Common myeloid progenitor, CD34-positive (primary cell): ENCODE measurements at regions not wholly inside any gene's neighbourhood (a gene's known extent, or its start where the extent isn't known, plus 50 kb on each side); places are given as distances from the start of the nearest gene placed in this dataset.

Experiments
- CTCF ChIA-PET: fragments of 350-600 bp; sonication (Branson Sonifier 250); formaldehyde crosslinking; loops from one replicate; lab custom pipeline; 2021; ENCODE audit warnings: antibody characterized with exemption; lab: Charles Lee
- POLR2A ChIA-PET: fragments of 350-600 bp; sonication (Branson Sonifier 250); formaldehyde crosslinking; loops from one replicate; lab custom pipeline; 2021; ENCODE audit warnings: antibody characterized with exemption; lab: Charles Lee
- DNase-seq, 3 donors: peaks; one replicate each; pipeline versions ENCODE4 v3.0.0 to v3.0.0-alpha.2; 2013
- H3K27ac ChIP-seq, 2 experiments: 1 replicate in 1 of 2; 2 replicates in 1 of 2; pipeline ENCODE4 v1.7.0; 2013; ENCODE audit warnings: inconsistent platforms in 2 of 2, low read length in 2 of 2, mild to moderate bottlenecking in 2 of 2, low read depth in 1 of 2, moderate library complexity in 1 of 2; ENCODE audit not compliant: severe bottlenecking in 2 of 2, insufficient read depth in 1 of 2, poor library complexity in 1 of 2
- H3K27me3 ChIP-seq, 5 experiments: replicated peaks in 2 of 5; 1 replicate in 3 of 5; 2 replicates in 2 of 5; pipeline versions ENCODE4 v1.6.1 to v1.7.0; 2013; ENCODE audit warnings: low read length in 4 of 5, mild to moderate bottlenecking in 2 of 5, moderate library complexity in 2 of 5, inconsistent platforms in 1 of 5; ENCODE audit not compliant: insufficient read depth in 5 of 5, control insufficient read depth in 4 of 5
- H3K36me3 ChIP-seq, 4 experiments: 1 replicate in 2 of 4; 2 replicates in 2 of 4; pipeline versions ENCODE4 v1.6.1 to v1.7.0; 2013; ENCODE audit warnings: low read length in 3 of 4, control low read depth in 1 of 4, mild to moderate bottlenecking in 1 of 4; ENCODE audit not compliant: control insufficient read depth in 4 of 4, insufficient read depth in 4 of 4
- H3K4me1 ChIP-seq, 4 experiments: 1 replicate in 3 of 4; 2 replicates in 1 of 4; pipeline versions ENCODE4 v1.6.1 to v1.7.1; 2013; ENCODE audit warnings: low read length in 3 of 4, mild to moderate bottlenecking in 3 of 4, control low read depth in 1 of 4, inconsistent platforms in 1 of 4, moderate library complexity in 1 of 4; ENCODE audit not compliant: control insufficient read depth in 4 of 4, insufficient read depth in 4 of 4; ENCODE audit errors: control extremely low read depth in 1 of 4
- H3K4me3 ChIP-seq, 7 experiments: 1 replicate in 4 of 7; 2 replicates in 3 of 7; pipeline versions ENCODE4 v1.5.1 to v1.7.0; 2013; ENCODE audit warnings: mild to moderate bottlenecking in 7 of 7, low read length in 6 of 7, moderate library complexity in 6 of 7, inconsistent platforms in 2 of 7, low read depth in 2 of 7, control low read depth in 1 of 7; ENCODE audit not compliant: insufficient read depth in 4 of 7, control insufficient read depth in 1 of 7; ENCODE audit errors: extremely low read depth in 1 of 7
- H3K9me3 ChIP-seq, 5 experiments: 1 replicate in 4 of 5; 2 replicates in 1 of 5; pipeline versions ENCODE4 v1.6.1 to v1.7.1; 2013; ENCODE audit warnings: low read length in 4 of 5, mild to moderate bottlenecking in 2 of 5, inconsistent platforms in 1 of 5, low read depth in 1 of 5, moderate library complexity in 1 of 5; ENCODE audit not compliant: control insufficient read depth in 4 of 5, insufficient read depth in 2 of 5; ENCODE audit errors: control extremely low read depth in 1 of 5
- WGBS: methylation state at CpG from one replicate; pipeline ENCODE4 v1.1.5; 2013; ENCODE audit not compliant: insufficient coverage; 5-methylcytosine and 5-hydroxymethylcytosine counted together

- H3K27me3 ChIP-seq: no peaks in the 10 kb centered on the region
- no peak for DNase-seq
- no peaks in the 10 kb centered on the region for H3K4me1 ChIP-seq
- H3K36me3 ChIP-seq: no peaks in the 10 kb centered on the region
- H3K4me3 ChIP-seq: no peak overlapping the region
- H3K9me3 ChIP-seq: no peaks in the 10 kb centered on the region
- 93% methylated on average over 1 of the region's 2 CpGs for WGBS
- ChIA-PET CTCF (no interaction called here), POLR2A (no interaction called here)
- no peak overlapping the region for H3K27ac ChIP-seq
Observed at GRCh38 chr2:19300961-19301360, 57.5 kb downstream of the OSR1 start.

GRCh38 chr2:19299522-19299921, 58.9 kb downstream of the OSR1 start:
- no peak overlapping the region for H3K4me3 ChIP-seq
- DNase-seq: no peak
- CTCF ChIA-PET: no interaction called here
- no peaks in the 10 kb centered on the region for H3K4me1 ChIP-seq
- H3K27me3 ChIP-seq: no peaks in the 10 kb centered on the region
- no peaks in the 10 kb centered on the region for H3K36me3 ChIP-seq
- POLR2A ChIA-PET: no interaction called here
- H3K9me3 ChIP-seq: no peaks in the 10 kb centered on the region
- no peak overlapping the region for H3K27ac ChIP-seq

GRCh38 chr2:19299032-19299431, 59.4 kb downstream of the OSR1 start:
- WGBS: 57% methylated on average over 1 of the region's 7 CpGs

GRCh38 chr2:19297716-19298115, 60.7 kb downstream of the OSR1 start:
- Histone ChIP-seq H3K27ac (no peak overlapping the region), H3K27me3 (no peaks in the 10 kb centered on the region), H3K36me3 (no peaks in the 10 kb centered on the region), H3K4me3 (no peak overlapping the region), H3K9me3 (no peaks in the 10 kb centered on the region), H3K4me1 (no peaks in the 10 kb centered on the region)
- WGBS: 98% methylated on average over 5 of the region's 7 CpGs
- no peak for DNase-seq
- POLR2A ChIA-PET: no interaction called here
- CTCF ChIA-PET: no interaction called here

More at GRCh38 chr2:19299032-19299431, 59.4 kb downstream of the OSR1 start:
- CTCF ChIA-PET: no interaction called here
- DNase-seq: no peak
- POLR2A ChIA-PET: no interaction called here
- Histone ChIP-seq H3K27me3 (no peaks in the 10 kb centered on the region), H3K27ac (no peak overlapping the region), H3K9me3 (no peaks in the 10 kb centered on the region), H3K36me3 (no peaks in the 10 kb centered on the region), H3K4me1 (no peaks in the 10 kb centered on the region), H3K4me3 (no peak overlapping the region)

- ChIA-PET CTCF (no interaction called here), POLR2A (no interaction called here)
- 88% methylated on average over 1 of the region's 3 CpGs for WGBS
- no peaks in the 10 kb centered on the region for H3K4me1 ChIP-seq
- no peak overlapping the region for H3K4me3 ChIP-seq
- H3K27ac ChIP-seq: no peak overlapping the region
- no peaks in the 10 kb centered on the region for H3K9me3 ChIP-seq
- no peaks in the 10 kb centered on the region for H3K27me3 ChIP-seq
- DNase-seq: no peak
- H3K36me3 ChIP-seq: no peaks in the 10 kb centered on the region
Observed at GRCh38 chr2:19295998-19296502, 62.4 kb downstream of the OSR1 start.

- H3K4me1 ChIP-seq: no peaks in the 10 kb centered on the region
- H3K36me3 ChIP-seq: no peaks in the 10 kb centered on the region
- ChIA-PET POLR2A (no interaction called here), CTCF (no interaction called here)
- no peaks in the 10 kb centered on the region for H3K27me3 ChIP-seq
- 100% methylated on average over 3 of the region's 5 CpGs for WGBS
- no peak overlapping the region for H3K4me3 ChIP-seq
- DNase-seq: no peak
- H3K9me3 ChIP-seq: no peaks in the 10 kb centered on the region
- H3K27ac ChIP-seq: no peak overlapping the region
Observed at GRCh38 chr2:19292007-19292406, 66.4 kb downstream of the OSR1 start.

- H3K4me1 ChIP-seq: no peaks in the 10 kb centered on the region
- no peaks in the 10 kb centered on the region for H3K9me3 ChIP-seq
- ChIA-PET CTCF (no interaction called here), POLR2A (no interaction called here)
- H3K27me3 ChIP-seq: no peaks in the 10 kb centered on the region
- H3K4me3 ChIP-seq: no peak overlapping the region
- 0% methylated on average over 1 of the region's 2 CpGs for WGBS
- H3K27ac ChIP-seq: no peak overlapping the region
- no peak for DNase-seq
- no peaks in the 10 kb centered on the region for H3K36me3 ChIP-seq
Observed at GRCh38 chr2:19288291-19288690, 70.1 kb downstream of the OSR1 start.
